Sigmoid colon (tissue), 6 donors: ENCODE measurements at regions not wholly inside any gene's neighbourhood (a gene's known extent, or its start where the extent isn't known, plus 50 kb on each side); places are given as distances from the start of the nearest gene placed in this dataset.

ENCODE experiments used
- DNase-seq: peaks from one replicate; pipeline ENCODE4 v3.0.0-alpha.2; 2019
- H3K27ac ChIP-seq, 4 donors: fragments of 200-600 bp; sonication (generic); one replicate each; pipeline ENCODE4 v1.5.1; 2016 to 2019; ENCODE audit warnings: mild to moderate bottlenecking in 1 of 4
- H3K27me3 ChIP-seq, 3 donors: fragments of 200-600 bp; sonication (generic); one replicate each; pipeline ENCODE4 v1.5.1; 2019; ENCODE audit warnings: mild to moderate bottlenecking in 1 of 3
- H3K36me3 ChIP-seq, 4 donors: fragments of 200-600 bp; sonication (generic); one replicate each; pipeline ENCODE4 v1.5.1; 2016 to 2019
- H3K4me1 ChIP-seq, 4 donors: fragments of 200-600 bp; sonication (generic); one replicate each; pipeline ENCODE4 v1.5.1; 2017 to 2019
- H3K4me3 ChIP-seq, 4 donors: fragments of 200-600 bp; sonication (generic); one replicate each; pipeline ENCODE4 v1.5.1; 2017 to 2019; ENCODE audit warnings: mild to moderate bottlenecking in 2 of 4, moderate library complexity in 1 of 4
- H3K9me3 ChIP-seq, 4 donors: fragments of 200-600 bp in 3 of 4; sonication (generic) in 3 of 4; one replicate each; pipeline versions ENCODE4 v1.5.1 to v1.6.1; 2013 to 2019
- EP300 ChIP-seq, 4 donors: sonication (generic); formaldehyde crosslinking; IDR thresholded peaks; one replicate each; pipeline ENCODE4 v1.6.1; 2017; ENCODE audit warnings: antibody characterized with exemption in 4 of 4
- POLR2A ChIP-seq, 2 donors: fragments of 450-650 bp; IDR thresholded peaks; one replicate each; pipeline ENCODE4 v1.6.1; 2016; ENCODE audit warnings: antibody characterized with exemption in 2 of 2, mild to moderate bottlenecking in 2 of 2, moderate library complexity in 2 of 2
- POLR2AphosphoS5 ChIP-seq, 4 donors: sonication (generic); formaldehyde crosslinking; IDR thresholded peaks; one replicate each; pipeline ENCODE4 v1.6.1; 2017; ENCODE audit warnings: antibody characterized with exemption in 4 of 4
- WGBS, 2 donors: extraction: QIAGEN DNeasy Blood & Tissue Kit; methylation state at CpG; one replicate each; pipeline ENCODE4 v1.1.7; 2013; 5-methylcytosine and 5-hydroxymethylcytosine counted together
- intact Hi-C: fragments of 100-400 bp; cut with DNase I; formaldehyde crosslinking; loops from one replicate; pipeline ENCODE4 v1.15.1; 2023
- TF ChIP-seq, protein P1 (sequence below), 4 experiments: fragments of 450-650 bp in 3 of 4; fragments of 200-600 bp in 1 of 4; IDR thresholded peaks; one replicate each; pipeline ENCODE4 v1.5.1; 2016 to 2019; ENCODE audit warnings: antibody characterized with exemption in 4 of 4, mild to moderate bottlenecking in 3 of 4, moderate library complexity in 2 of 4
- donor health status: healthy with polysubstance abuse.
- donor health status: healthy.

DNA sequence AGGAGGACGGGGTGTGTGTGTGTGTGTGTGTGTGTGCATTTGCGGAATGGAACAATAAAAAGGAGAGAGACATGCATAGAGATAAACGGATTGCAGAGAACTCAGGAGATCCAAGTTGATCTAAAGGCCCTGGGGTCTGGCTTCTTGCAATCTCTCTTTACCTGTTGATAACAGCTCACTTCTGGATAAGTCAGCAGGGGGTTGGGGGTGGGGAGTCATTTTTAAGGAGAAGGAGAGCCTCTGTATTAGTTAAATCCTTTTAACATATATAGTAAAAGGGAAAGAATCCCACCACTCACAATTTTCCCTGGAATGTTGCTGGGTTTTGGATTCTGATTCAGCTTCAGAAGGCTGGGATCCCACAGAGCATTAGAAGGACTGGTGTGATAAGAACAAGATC lies 87.5 kb upstream of the MITF start:
- Histone ChIP-seq H3K4me3 (no peak overlapping the region), H3K27ac (no peak overlapping the region), H3K4me1 (peaks cover 0 to 21% (median 9%) of the 10 kb centered on the region in 4 donors), H3K9me3 (no peaks in the 10 kb centered on the region), H3K36me3 (no peaks in the 10 kb centered on the region), H3K27me3 (no peaks in the 10 kb centered on the region)
- no peak for DNase-seq
- intact Hi-C loops, result no loop called here
- 83 to 87% methylated on average over 3 of the region's 3 CpGs for WGBS, 2 donors
- TF ChIP-seq EP300 (IDR thresholded peaks at IDR 0.05), result no peak
- no peak for TF ChIP-seq POLR2AphosphoS5 (IDR thresholded peaks at IDR 0.05)
- no peak for TF ChIP-seq POLR2A (IDR thresholded peaks at IDR 0.05)
- TF ChIP-seq, protein P1, sequence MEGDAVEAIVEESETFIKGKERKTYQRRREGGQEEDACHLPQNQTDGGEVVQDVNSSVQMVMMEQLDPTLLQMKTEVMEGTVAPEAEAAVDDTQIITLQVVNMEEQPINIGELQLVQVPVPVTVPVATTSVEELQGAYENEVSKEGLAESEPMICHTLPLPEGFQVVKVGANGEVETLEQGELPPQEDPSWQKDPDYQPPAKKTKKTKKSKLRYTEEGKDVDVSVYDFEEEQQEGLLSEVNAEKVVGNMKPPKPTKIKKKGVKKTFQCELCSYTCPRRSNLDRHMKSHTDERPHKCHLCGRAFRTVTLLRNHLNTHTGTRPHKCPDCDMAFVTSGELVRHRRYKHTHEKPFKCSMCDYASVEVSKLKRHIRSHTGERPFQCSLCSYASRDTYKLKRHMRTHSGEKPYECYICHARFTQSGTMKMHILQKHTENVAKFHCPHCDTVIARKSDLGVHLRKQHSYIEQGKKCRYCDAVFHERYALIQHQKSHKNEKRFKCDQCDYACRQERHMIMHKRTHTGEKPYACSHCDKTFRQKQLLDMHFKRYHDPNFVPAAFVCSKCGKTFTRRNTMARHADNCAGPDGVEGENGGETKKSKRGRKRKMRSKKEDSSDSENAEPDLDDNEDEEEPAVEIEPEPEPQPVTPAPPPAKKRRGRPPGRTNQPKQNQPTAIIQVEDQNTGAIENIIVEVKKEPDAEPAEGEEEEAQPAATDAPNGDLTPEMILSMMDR (IDR thresholded peaks at IDR 0.05), result no peak

DNA sequence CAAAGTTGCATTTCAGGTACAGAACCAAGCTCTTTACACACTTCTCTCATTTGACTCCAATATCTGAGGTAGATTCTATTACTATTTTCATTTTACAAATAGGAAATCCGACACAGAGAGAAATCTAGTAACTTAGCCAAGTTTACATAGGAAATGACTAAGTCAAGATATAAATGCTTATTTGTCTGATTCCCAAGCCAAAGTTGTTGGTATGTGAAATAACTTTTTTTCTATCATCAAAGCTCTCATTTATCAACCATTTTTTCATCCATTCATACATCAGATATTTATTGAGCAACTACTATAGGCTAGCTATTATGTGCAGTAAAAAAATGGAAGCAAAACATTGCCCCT lies 89.2 kb upstream of the MITF start:
- WGBS, 2 donors, result 53 to 57% methylated on average over 1 of the region's 1 CpG
- TF ChIP-seq POLR2A (IDR thresholded peaks at IDR 0.05), result no peak
- TF ChIP-seq, protein P1 (IDR thresholded peaks at IDR 0.05), result no peak
- TF ChIP-seq POLR2AphosphoS5 (IDR thresholded peaks at IDR 0.05), result no peak
- TF ChIP-seq EP300 (IDR thresholded peaks at IDR 0.05), result no peak
- Histone ChIP-seq H3K27me3 (no peaks in the 10 kb centered on the region), H3K4me1 (peaks cover 0 to 21% (median 9%) of the 10 kb centered on the region in 4 donors), H3K27ac (no peak overlapping the region), H3K36me3 (no peaks in the 10 kb centered on the region), H3K9me3 (no peaks in the 10 kb centered on the region), H3K4me3 (no peak overlapping the region)
- intact Hi-C loops, result no loop called here
- DNase-seq, result no peak

DNA sequence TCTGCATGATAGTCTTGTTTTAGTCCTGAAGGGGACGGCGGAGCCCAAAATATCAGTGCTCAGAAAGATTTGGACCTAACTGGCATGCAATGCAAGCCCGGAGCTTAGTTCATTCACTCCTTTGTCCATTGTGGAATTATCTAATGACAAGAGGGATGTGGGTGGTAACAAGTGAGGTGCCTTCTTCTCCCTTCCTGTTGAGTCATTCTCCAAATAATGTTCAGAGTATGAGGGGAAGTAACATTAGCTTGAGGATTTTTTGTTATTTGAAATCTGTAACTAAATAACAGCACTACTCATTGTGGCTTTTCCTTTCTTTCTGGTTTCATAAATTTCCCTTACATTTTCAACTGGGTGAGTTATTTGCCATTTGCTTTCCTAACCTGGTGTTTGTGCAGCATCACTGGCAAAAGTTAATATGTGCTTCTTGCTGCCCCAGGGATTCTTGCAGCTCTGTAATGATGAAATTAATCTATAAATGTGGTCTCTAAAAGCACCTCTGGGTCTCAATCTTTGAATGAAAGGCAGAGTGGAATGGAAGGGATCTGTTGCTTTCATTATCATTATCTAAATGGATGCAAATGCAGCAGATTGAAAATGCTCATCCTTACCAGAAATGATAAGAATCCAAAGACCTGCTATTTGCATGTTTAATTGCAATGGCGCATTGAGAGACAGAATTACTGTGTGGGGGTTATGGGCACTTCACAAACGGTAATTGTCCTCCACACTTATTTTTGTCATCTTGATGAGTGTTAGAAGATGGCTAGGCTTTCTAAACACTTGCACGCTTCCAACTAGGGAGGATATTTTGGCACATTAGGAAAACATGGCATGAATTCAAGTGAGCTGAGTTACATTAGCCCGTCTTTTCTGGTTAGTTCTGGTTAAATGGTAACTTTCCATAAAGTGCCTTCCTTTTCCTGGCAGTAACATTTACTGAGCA lies 89.9 kb upstream of the MITF start:
- peaks cover 0 to 16% (median 9%) of the 10 kb centered on the region in 4 donors for H3K4me1 ChIP-seq
- intact Hi-C loops, result no loop called here
- H3K9me3 ChIP-seq, result no peaks in the 10 kb centered on the region
- no peaks in the 10 kb centered on the region for H3K36me3 ChIP-seq
- no peaks in the 10 kb centered on the region for H3K27me3 ChIP-seq
- H3K27ac ChIP-seq, result no peak overlapping the region
- no peak overlapping the region for H3K4me3 ChIP-seq
- no peak for TF ChIP-seq POLR2AphosphoS5 (IDR thresholded peaks at IDR 0.05)
- TF ChIP-seq, protein P1 (IDR thresholded peaks at IDR 0.05), result no peak
- no peak for TF ChIP-seq EP300 (IDR thresholded peaks at IDR 0.05)
- no peak for TF ChIP-seq POLR2A (IDR thresholded peaks at IDR 0.05)
- DNase-seq, result no peak
- WGBS, 2 donors, result 69 to 72% methylated on average over 7 of the region's 7 CpGs

DNA sequence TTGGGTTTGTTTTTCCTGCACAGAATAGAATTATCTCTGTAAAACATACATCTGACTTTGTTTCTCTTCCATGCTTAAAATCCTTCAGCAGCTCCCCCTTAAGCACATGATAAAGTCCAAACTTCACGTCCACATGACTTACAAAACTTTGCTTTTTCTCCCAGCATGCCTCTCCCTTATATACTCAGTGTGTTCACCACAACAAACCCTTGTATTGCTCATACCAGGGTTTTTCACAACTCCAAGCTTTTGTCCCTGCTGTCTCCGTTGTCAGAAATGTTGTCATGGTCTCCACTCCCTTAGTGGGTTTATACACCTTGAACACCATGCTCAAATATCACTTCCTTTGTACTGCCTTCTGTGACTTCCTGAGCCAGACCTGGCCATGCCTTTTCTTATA lies 91.1 kb upstream of the MITF start:
- no peak for DNase-seq
- H3K9me3 ChIP-seq, result no peaks in the 10 kb centered on the region
- H3K4me1 ChIP-seq, result peaks cover 0 to 12% (median 6%) of the 10 kb centered on the region in 4 donors
- H3K27me3 ChIP-seq, result no peaks in the 10 kb centered on the region
- H3K36me3 ChIP-seq, result no peaks in the 10 kb centered on the region
- TF ChIP-seq POLR2A (IDR thresholded peaks at IDR 0.05), result no peak
- no peak for TF ChIP-seq POLR2AphosphoS5 (IDR thresholded peaks at IDR 0.05)
- TF ChIP-seq, protein P1 (IDR thresholded peaks at IDR 0.05), result no peak
- TF ChIP-seq EP300 (IDR thresholded peaks at IDR 0.05), result no peak
- intact Hi-C loops, result no loop called here
- no peak overlapping the region for H3K4me3 ChIP-seq
- 57 to 86% methylated on average over 2 of the region's 2 CpGs for WGBS, 2 donors
- no peak overlapping the region for H3K27ac ChIP-seq
